T-helper 17 cell (primary cell): ENCODE measurements at regions not wholly inside any gene's neighbourhood (a gene's known extent, or its start where the extent isn't known, plus 50 kb on each side); places are given as distances from the start of the nearest gene placed in this dataset.

ENCODE experiments used
- ATAC-seq: fragments of 150-1000 bp; cut with Tn5 transposase; 2 replicates; pipeline ENCODE4 v1.10.0; 2021; ENCODE audit warnings: mild to moderate bottlenecking, moderate library complexity
- DNase-seq, 3 donors: peaks; one replicate each; pipeline versions ENCODE4 v3.0.0 to v3.0.0-alpha.2; 2020 to 2021
- H3K9me3 ChIP-seq: one replicate; pipeline ENCODE4 v1.7.0; 2013; ENCODE audit warnings: low read length, mild to moderate bottlenecking; ENCODE audit not compliant: control insufficient read depth, poor library complexity, severe bottlenecking
- H3K27ac Mint-ChIP-seq: one replicate; pipeline ENCODE4 v1.8.0; 2022; ENCODE audit warnings: mild to moderate bottlenecking, moderate library complexity, mixed read lengths
- H3K27me3 Mint-ChIP-seq: one replicate; pipeline ENCODE4 v1.8.0; 2022; ENCODE audit warnings: mixed read lengths
- H3K36me3 Mint-ChIP-seq: one replicate; pipeline ENCODE4 v1.8.0; 2022; ENCODE audit warnings: low read depth, mixed read lengths
- H3K4me1 Mint-ChIP-seq: one replicate; pipeline ENCODE4 v1.8.0; 2022; ENCODE audit warnings: mild to moderate bottlenecking, mixed read lengths
- H3K4me3 Mint-ChIP-seq: one replicate; pipeline ENCODE4 v1.8.0; 2022; ENCODE audit warnings: mild to moderate bottlenecking, moderate library complexity, mixed read lengths

DNA sequence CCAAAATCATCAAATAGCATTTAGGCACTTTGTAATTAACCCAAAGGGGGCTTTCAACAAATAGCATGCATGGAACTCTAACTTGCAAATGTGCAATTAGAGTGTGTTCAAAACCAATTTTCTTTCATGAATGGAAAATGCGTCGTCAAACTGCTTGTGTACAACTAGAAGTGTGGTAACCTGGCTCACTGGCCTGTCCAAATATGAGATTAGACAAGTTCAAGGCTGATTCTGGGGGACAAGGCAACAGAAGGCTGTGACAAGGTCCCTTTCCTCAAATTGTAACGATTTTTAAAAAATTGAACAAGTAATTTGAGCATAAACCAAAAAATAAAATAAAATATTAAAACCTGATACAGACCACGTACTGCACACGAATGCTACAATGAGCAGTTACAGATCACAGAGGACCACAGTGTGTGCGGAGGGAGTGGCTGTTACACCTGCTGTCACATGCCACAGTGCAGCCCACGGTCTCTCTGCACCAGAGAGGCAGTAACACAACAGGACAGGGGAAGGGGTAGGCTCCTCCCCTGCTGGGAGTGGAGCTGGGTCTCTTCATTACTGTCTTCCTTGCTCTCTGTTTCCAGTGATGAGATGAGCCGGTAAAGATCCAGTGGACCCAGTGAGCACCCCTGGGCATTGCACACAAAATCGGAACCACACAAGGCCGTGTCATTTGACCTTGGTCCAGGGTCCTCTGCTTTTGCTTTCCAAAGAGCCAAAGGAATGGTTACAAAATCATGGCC lies 252.2 kb upstream of the PDE10A start:
- H3K9me3 ChIP-seq = no peaks in the 10 kb centered on the region
- peaks cover 14% of the 10 kb centered on the region for H3K27me3 Mint-ChIP-seq
- no peak overlapping the region for H3K27ac Mint-ChIP-seq
- ATAC-seq (no peak), DNase-seq (no peak)
- H3K4me3 Mint-ChIP-seq = no peak overlapping the region
- no peaks in the 10 kb centered on the region for H3K4me1 Mint-ChIP-seq
- no peaks in the 10 kb centered on the region for H3K36me3 Mint-ChIP-seq

DNA sequence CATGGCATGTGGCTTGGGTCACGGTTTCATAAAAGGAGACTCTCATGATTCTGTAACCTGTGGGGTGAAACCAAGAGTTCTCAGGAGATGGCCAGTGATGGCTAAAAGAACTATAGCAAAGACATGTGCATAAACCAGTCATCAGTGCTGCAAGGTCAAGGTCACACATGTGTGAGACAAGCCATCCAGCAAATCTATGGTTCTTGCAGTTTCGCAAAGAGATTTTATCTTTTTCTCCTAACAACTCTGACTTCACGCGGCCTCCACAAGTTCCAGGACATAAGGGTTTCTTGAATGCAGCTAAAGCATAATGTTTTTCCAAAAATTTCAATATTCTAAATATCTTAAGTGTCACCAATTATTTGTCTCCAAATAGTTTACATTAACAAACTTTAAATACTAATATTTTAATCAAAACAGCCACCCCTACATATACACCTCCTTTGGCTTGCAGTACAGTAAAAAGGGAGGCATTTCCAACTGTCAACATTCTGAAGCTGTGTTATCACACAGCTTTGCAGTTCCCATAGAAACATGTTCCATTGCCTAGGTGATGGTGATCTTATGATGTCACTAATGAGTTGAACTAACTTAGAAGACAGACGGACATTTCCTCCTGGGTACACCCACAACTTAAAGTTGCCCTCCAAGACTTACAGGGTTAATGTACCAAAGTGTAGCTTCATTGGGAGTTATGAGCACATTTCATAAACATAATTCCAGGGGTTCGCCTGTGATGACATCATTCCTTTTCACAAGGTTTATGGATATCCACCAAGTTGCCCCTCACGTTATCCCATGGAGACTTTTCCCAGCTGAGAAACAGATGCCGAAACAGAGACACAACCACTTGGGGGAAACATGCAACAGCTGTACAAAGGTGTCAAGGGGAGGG lies 250.9 kb upstream of the PDE10A start:
- ATAC-seq = no peak

DNA sequence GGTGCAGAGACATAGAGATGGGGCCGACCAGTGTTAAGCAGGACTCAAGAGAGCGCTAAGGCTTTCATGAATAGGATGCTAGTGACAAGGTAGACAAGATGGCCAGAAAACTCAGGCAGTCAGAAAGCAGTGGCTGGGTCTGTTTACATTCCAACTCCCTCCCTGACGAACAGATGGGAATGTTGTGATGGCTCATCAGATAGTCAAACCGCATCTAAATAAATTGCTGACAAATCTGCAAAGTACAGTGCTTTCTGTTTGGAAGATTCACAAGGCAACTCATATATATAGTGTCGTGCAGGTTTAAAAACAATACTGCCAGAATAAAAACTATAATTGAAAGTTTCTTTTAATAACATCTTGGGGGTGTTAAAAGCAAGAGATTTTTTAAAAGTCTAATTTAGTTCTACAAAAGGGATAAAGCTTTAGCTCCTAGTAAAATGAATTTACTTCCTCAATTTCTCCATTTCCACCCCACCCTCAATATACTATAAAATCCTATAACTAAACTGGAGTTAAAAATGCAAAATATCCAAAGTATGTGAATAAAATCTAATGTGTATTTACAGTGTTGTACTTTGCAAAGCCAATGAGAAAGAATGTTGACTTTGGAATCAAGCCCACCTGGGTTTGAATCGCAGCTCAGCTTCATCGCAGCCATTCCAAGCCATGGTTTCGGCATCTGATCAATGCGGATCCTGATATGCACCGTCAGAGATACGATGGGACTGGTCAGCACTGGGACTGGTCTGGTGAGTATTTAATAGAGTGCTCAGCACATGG lies 247.3 kb upstream of the PDE10A start:
- Mint-ChIP-seq H3K36me3 (no peaks in the 10 kb centered on the region), H3K4me1 (no peaks in the 10 kb centered on the region), H3K27me3 (peaks cover 14% of the 10 kb centered on the region), H3K27ac (no peak overlapping the region), H3K4me3 (no peak overlapping the region)
- ATAC-seq (no peak), DNase-seq (no peak)
- H3K9me3 ChIP-seq = no peaks in the 10 kb centered on the region

More for the DNA sequence above, 250.9 kb upstream of the PDE10A start:
- Mint-ChIP-seq H3K27me3 (peaks cover 14% of the 10 kb centered on the region), H3K4me1 (no peaks in the 10 kb centered on the region), H3K36me3 (no peaks in the 10 kb centered on the region), H3K4me3 (no peak overlapping the region), H3K27ac (no peak overlapping the region)
- no peak for DNase-seq
- H3K9me3 ChIP-seq = no peaks in the 10 kb centered on the region

- Mint-ChIP-seq H3K27me3 (peaks cover 8% of the 10 kb centered on the region), H3K4me3 (no peak overlapping the region), H3K36me3 (no peaks in the 10 kb centered on the region), H3K4me1 (no peaks in the 10 kb centered on the region), H3K27ac (no peak overlapping the region)
- ATAC-seq = no peak
- no peak for DNase-seq
- no peaks in the 10 kb centered on the region for H3K9me3 ChIP-seq
These were observed 243.7 kb upstream of the PDE10A start for GRCh38 chr6:165906736-165907135.

- H3K9me3 ChIP-seq = no peaks in the 10 kb centered on the region
- Mint-ChIP-seq H3K4me1 (no peaks in the 10 kb centered on the region), H3K4me3 (no peak overlapping the region), H3K27ac (no peak overlapping the region), H3K27me3 (no peaks in the 10 kb centered on the region), H3K36me3 (no peaks in the 10 kb centered on the region)
- DNase-seq (no peak), ATAC-seq (no peak)
These were observed 242.7 kb upstream of the PDE10A start for GRCh38 chr6:165905744-165906143.

- no peak overlapping the region for H3K4me3 Mint-ChIP-seq
- no peaks in the 10 kb centered on the region for H3K27me3 Mint-ChIP-seq
- no peaks in the 10 kb centered on the region for H3K4me1 Mint-ChIP-seq
- H3K9me3 ChIP-seq = no peaks in the 10 kb centered on the region
- ATAC-seq (no peak), DNase-seq (no peak)
- H3K27ac Mint-ChIP-seq = no peak overlapping the region
- H3K36me3 Mint-ChIP-seq = peaks cover 3% of the 10 kb centered on the region
These were observed 237.9 kb upstream of the PDE10A start for GRCh38 chr6:165900970-165901369.

GRCh38 chr6:165899611-165900010 lies 236.6 kb upstream of the PDE10A start:
- Mint-ChIP-seq H3K36me3 (peaks cover 3% of the 10 kb centered on the region), H3K4me1 (no peaks in the 10 kb centered on the region), H3K27ac (no peak overlapping the region), H3K27me3 (peaks cover 5% of the 10 kb centered on the region), H3K4me3 (no peak overlapping the region)
- no peak for DNase-seq
- no peak for ATAC-seq
- no peaks in the 10 kb centered on the region for H3K9me3 ChIP-seq

- H3K9me3 ChIP-seq = no peaks in the 10 kb centered on the region
- H3K27ac Mint-ChIP-seq = no peak overlapping the region
- H3K4me3 Mint-ChIP-seq = no peak overlapping the region
- no peak for ATAC-seq
- DNase-seq = no peak
- peaks cover 3% of the 10 kb centered on the region for H3K36me3 Mint-ChIP-seq
- H3K4me1 Mint-ChIP-seq = no peaks in the 10 kb centered on the region
- peaks cover 24% of the 10 kb centered on the region for H3K27me3 Mint-ChIP-seq
These were observed 232.6 kb upstream of the PDE10A start for GRCh38 chr6:165895421-165896165.

DNA sequence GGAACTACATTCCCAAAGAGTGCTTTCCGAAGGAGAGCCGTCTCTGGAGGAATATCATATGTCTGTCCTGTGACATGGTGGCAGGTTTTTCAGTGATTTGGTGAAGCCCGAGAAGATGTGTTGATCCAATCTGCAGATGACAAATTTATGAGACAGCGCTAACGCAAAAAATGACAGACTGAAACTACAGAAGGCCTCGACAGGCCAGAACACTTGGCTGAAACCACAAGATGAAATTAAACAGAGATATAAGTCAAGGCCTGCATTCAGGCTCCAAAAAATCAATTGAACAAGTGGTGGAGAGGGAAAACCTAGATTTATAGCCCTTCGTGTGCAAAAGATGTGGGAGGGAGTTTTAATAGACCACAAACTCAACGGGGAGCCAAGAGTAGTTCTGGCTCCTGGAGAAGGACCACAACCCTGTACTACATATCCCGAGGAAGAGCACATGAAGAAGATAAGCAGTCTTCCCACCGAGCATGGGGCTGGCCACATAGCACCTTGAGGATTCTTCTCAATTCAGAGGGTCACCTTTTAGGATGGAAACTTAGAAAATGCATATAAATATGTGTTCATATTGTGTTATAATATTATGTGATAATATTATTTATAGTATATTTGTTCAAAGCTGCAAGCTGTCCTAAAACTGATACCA lies 231.3 kb upstream of the PDE10A start:
- ATAC-seq = no peak
- Mint-ChIP-seq H3K36me3 (peaks cover 3% of the 10 kb centered on the region), H3K4me3 (no peak overlapping the region), H3K27me3 (peaks cover 24% of the 10 kb centered on the region), H3K4me1 (no peaks in the 10 kb centered on the region), H3K27ac (no peak overlapping the region)
- no peak for DNase-seq
- H3K9me3 ChIP-seq = no peaks in the 10 kb centered on the region

DNA sequence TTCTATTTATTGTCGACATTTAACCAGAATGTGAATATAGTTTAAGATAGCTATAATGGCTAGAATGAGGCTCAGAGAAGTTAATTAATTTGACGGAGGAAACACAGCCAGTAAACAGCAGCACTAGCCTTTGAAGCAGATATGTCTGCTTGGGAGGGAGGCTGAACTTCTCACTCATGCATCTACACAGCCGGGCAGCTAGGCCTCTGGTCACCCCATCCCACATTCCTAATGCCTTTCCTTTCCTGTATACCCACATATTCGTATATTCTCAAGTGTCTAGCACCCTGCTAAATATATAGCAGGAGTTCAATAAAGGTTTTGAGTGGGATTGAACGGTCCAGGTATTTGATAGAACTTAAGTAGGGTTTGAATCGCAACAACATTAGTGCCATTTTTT lies 230.4 kb upstream of the PDE10A start:
- H3K4me3 Mint-ChIP-seq = no peak overlapping the region

GRCh38 chr6:165891320-165891719 lies 228.3 kb upstream of the PDE10A start:
- no peak for ATAC-seq

More for the DNA sequence above, 230.4 kb upstream of the PDE10A start:
- H3K36me3 Mint-ChIP-seq = no peaks in the 10 kb centered on the region
- peaks cover 24% of the 10 kb centered on the region for H3K27me3 Mint-ChIP-seq
- ATAC-seq (no peak), DNase-seq (no peak)
- no peak overlapping the region for H3K27ac Mint-ChIP-seq
- no peaks in the 10 kb centered on the region for H3K9me3 ChIP-seq
- H3K4me1 Mint-ChIP-seq = no peaks in the 10 kb centered on the region

GRCh38 chr6:165890404-165890735 lies 227.3 kb upstream of the PDE10A start:
- no peaks in the 10 kb centered on the region for H3K36me3 Mint-ChIP-seq
- no peaks in the 10 kb centered on the region for H3K9me3 ChIP-seq
- H3K4me1 Mint-ChIP-seq = no peaks in the 10 kb centered on the region
- H3K4me3 Mint-ChIP-seq = no peak overlapping the region
- no peak for DNase-seq
- ATAC-seq = no peak
- no peak overlapping the region for H3K27ac Mint-ChIP-seq
- H3K27me3 Mint-ChIP-seq = peaks cover 18% of the 10 kb centered on the region

More at GRCh38 chr6:165891320-165891719, 228.3 kb upstream of the PDE10A start:
- no peak for DNase-seq
- H3K27ac Mint-ChIP-seq = no peak overlapping the region
- H3K27me3 Mint-ChIP-seq = peaks cover 24% of the 10 kb centered on the region
- H3K4me1 Mint-ChIP-seq = no peaks in the 10 kb centered on the region
- no peaks in the 10 kb centered on the region for H3K36me3 Mint-ChIP-seq
- H3K9me3 ChIP-seq = no peaks in the 10 kb centered on the region
- H3K4me3 Mint-ChIP-seq = no peak overlapping the region
